Hematopoietic multipotent progenitor cell treated with erythropoietin and hydrocortisone succinate and interleukin-3 and kit ligand, for 17 days (in vitro differentiated cells): ENCODE measurements at regions not wholly inside any gene's neighbourhood (a gene's known extent, or its start where the extent isn't known, plus 50 kb on each side); places are given as distances from the start of the nearest gene placed in this dataset.

Experiments used
- DNase-seq: peaks from one replicate; pipeline ENCODE4 v3.0.0-alpha.2; 2015; ENCODE audit warnings: low spot score

DNA sequence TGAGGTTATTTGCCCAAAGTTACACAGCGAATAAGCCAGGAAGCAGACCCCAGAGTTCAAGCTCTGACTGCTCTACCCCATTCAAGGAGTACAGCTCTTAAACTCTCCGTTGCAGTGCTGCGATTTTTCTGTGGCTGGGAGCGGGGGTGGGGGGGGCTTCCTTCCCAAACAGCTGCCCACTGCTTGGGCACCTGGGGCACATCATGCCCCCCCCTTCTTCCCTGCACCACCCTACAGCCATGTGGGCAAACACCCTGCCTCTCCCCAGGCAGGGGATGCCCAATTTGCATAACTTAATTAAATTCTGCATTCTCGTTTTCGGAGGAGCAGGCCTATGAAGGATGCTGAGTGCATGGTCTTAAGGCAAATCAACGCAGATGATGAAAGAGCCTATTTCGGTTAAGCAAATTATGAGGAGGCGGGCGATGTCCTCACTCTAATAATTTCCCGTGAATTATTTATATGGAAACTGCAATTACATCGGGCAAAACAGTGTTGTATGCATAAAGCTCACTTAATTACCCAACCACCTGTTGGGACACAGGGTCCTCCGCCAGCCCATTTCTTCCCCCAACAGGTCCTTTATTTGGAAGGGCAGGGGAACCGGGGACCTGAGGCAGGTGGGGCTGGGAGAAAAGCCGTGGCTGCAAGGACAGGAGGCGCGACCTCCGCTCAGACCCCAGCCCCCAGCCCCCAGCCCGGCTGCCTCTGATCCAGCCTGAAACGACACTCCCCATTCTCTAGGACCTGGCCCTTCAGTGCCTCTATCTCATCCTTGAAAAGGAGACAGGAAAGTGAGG, 610.5 kb downstream of the BUD13 start:
- DNase-seq: no peak

DNA sequence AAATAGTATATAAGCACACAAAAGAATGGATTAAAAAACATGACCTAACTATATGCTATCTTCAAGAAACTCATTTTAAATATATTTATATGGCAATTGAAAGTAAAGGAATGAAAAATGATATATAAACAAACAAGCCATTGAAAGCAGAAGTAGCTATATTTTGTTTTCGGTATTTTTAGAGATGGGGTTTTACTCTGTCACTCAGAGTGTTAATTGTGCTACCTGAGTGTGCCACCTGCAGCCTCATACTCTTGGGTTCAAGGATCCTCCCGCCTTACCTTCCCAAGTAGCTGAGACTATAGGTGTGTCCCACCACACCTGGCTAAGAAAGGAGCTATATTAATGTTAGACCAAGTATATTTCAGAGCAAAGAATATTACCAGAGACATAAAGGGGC, 624.1 kb downstream of the BUD13 start:
- no peak for DNase-seq

DNA sequence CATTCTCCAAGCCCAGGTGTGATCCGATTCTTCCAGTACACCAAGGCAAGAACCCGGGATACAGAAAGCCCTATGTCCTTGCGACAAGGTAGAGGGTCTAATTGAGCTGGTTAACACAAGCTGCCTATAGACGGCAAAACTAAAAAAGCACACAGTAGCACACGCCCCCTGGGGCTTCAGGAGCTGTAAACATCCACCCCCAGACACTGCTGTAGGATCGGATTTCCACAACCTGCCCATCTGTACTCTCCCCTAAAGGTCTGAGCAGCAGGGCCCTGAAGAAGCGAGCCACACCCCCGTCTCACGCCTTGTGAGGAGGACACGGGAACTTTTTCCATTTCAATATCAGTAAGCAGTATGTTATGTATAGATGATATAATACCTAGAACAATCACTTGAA, 624.7 kb downstream of the BUD13 start:
- DNase-seq: no peak

DNA sequence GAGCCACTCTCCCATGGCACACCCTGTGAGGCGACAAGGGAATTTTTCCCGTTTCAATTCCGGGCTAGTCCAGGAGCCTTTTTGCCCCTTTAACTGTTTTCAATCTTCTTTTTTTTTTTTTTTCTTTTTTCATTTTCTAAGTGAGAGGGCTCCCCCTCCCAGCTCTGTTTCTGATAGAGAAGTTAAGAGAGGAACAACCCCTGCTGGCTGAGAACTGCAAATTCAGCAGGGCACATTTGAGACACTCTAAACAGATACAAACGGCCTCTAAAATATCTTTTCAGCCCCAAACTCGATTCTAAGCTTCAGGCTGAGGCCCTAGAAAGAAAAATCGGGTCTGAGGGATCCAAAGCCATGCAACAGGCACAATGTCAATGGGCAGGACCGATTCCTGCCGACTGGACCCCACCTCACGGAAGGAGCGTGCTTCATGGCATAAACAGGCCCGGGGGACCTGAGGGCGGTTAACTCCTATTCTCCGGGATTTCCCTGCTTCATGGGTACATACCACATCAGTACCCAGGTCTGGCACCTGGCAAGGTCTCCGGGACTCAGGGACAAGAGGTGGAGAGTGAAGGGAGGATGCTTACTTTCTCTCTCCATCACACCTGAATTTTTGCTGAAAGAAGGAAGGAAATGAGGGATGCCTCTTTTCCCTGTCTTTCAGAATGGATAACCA, 627.5 kb downstream of the BUD13 start:
- DNase-seq: no peak

DNA sequence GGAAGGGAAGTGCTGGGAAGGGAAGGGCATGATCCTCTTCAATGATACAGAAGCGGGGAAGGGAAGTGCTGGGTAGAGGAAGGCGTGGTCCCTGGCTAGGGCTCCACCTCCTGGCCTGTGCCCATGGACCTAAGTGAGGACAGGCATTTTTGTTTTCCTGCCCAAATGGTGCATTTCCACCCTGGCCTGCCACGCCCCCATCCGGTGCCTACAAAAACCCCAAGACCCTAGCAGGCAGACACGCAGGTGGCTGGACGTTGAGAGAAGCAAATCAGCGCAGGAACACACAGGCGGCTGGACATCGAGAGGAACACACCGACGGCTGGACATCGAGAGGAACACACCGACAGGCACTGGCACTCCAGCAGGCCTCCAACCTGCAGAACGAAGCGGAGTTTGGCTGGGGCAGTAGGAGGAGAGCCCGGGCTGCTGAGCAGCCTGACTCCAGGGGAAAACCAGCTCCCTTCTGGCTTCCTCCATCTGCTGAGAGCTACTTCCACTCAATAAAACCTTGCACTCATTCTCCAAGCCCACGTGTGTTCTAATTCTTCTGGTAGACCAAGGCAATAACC, 628.3 kb downstream of the BUD13 start:
- no peak for DNase-seq

DNA sequence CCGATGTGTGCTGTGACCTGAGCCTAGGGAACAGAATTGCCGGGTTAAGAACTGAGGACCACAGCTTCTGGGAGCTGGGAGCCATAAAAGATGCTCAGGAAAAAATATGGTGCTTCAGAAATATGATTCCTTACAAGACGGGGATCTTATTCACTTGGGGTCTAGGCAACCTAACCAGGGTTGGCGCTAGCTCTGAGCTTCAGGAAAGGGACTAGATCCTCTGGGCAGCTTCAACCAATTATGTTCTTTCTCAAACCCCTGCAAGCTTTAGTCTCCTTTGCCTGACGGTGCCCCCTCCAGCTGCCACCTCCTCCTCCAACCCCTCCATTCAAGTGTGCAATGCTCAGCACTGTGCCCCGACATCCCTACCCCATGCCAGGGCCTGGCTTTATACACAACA, 634.1 kb upstream of the CADM1 start:
- no peak for DNase-seq

DNA sequence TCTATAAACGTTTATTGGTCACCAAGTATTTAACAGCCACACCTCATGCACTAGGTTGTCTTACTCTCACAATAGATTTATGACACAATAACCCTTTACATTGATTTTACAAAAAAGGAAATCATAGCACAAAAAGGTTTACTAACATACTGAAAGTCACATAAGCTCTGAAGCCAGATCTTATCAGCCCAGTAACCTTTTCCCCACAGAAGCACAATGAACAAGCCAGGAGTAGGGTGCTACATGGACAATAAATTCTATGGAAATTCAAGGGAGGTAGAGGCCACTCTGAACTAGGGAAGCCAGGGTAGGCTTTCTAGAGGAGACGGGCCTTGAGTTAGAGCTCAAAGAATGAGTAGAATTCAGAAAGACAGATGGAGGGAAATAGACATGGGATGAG, 633.5 kb upstream of the CADM1 start:
- no peak for DNase-seq

DNA sequence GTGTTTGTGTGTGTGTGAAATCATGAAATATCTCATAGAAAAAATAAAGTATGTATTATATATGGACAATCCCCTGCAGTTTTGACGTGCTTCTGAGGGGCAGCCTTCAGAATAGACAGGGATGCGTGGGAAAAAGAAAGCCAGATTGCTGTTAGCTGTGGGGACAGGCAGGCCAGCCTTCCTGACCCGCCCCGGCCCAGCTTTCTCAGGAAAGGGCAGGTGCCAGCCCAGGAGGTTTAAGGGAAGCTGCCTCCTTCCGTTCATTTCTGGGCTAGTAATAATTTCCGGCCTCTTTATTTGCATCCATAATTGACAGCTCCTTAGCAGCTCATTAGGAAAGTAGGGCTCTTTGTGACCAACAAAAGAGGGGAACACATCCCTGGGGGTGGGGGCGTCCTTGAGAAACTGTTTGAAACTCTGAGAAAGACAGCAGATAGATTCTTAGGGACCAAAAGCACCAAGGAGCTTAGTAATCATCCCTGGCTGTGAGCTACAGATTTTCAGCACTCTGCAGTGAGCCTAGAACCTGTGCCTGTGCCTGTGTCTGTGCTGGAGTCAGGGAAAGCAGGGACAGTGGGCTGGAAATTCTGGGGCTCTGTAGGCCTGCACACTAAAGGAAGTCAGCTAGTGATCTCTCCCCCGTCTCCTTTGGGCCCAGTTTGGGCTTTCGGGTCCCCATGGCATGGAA, 632.9 kb upstream of the CADM1 start:
- DNase-seq: no peak

DNA sequence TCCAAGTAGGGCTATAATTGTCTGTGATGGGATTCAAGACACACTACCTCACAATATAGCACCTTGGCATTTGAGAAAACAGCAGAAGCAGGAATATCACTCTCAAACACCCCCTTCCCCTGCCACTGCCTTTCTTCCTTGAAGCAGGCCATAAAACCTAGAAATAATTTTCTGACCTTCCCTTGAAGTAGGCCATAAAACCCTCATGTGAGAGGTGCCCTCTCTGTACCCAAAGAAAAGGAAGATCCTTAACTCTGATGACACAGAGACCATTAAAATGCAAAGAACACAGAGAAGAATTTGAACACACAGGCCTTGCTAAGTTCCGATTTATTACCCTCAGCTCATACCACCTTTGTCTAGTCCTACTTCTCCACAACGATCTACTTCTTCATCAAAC, 631.7 kb upstream of the CADM1 start:
- DNase-seq: no peak

DNA sequence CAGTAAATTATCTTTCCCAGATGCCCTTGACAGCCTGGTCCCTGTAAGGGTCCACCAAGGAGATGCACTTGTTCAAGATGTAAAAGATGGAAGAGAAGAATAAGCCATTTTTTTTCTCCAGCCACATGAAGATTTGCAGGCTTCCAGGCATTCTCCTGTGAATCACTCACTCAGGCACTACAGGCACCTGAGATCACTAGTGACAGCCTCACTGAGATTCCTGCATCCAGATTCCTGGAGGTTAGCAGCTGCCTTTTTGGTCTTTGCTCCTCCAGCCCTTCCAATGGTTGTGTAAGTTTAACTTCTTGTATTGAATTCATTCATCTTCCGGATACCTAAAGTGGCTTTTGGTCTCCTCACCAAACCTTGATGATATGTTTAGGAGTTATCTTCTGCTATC, 630.2 kb upstream of the CADM1 start:
- no peak for DNase-seq

DNA sequence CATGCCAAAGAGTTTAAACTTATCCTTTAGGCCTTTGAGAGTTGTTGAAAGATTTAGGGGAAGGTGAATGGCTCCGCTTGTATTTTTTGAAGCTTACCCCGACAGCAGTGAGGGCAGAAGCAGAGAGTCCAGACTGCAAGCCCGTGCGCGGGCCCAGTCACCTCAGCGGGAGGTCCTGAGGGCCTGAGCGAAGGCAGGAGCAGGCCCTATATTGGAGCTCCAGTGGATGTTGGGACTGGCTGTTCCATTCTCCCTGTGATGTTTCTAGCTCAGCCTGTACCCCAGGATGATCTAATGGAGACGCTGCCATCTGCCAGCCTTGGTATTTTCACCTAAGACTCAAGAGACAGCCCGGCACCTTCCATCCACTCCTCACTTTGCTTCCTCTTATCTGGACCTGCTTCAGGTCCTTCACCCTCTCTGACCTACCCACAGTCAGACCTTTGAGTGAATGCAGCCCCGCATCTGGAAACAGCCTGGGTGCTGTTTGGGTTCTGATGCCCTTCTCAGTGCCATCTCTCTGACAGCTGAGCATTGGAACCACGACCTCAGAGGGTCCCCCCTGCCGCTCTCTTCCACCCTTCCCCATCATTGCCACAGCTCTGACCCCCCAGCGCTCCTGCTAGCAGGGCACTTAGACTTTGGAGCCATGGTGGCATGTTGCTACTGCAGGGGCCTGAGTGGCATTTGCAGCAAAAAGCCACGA, 628.2 kb upstream of the CADM1 start:
- DNase-seq: no peak

DNA sequence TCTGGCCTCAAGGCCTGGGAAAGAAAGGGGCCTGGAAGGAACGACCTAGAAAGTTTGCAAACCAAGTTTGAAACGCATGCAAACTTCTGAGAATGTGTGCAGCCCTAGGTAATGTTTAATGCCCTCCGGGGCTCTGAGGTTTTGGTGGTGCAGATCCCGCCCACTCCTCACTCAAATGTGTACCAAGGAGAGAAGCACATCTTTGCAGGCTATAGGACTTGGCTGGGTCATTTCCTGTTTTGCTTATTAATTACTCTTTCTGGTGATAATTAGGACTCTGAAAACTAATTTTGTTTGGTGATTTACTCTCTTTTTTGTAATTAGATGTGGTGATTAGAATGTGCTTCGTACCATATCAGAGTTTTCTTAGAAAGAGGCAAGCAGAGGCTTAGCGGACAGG, 625.9 kb upstream of the CADM1 start:
- DNase-seq: no peak

DNA sequence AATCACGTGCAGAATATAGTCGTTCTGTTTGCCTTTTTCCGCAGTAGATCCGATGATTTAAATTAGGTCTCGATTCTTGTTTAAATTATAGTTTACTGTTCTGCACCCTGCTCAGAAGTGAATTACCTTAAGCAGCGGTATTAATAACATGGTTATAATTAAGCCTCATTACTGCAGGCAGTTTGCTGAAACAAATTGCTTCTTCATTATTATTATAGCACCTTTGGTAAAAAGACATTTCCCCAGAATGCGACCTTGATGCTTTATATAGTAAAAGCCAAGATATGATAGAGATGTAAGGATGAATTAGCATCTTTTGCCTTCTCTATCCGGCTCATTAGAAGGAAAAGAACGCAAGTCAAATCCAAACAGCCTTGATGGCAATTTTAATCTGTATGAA, 625.2 kb upstream of the CADM1 start:
- no peak for DNase-seq

DNA sequence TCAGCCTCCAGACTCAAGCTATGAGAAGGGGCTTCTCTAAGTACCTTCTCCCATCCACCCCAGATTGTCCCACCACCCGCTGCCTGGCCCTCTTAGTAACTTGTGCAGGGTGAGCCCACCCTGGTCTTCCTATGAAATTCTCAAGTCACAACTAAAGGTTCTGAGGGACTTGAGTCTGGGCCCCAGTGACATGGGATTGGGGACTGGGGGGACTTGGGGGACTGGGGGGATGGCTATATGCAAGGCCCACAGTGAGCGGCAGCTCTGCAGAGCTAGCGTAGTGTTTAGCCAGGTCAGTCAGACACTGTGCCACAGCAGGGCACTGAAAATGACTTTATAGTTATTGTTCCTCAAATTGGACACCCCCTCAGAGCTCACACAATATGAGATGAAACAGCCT, 622.3 kb upstream of the CADM1 start:
- DNase-seq: no peak

DNA sequence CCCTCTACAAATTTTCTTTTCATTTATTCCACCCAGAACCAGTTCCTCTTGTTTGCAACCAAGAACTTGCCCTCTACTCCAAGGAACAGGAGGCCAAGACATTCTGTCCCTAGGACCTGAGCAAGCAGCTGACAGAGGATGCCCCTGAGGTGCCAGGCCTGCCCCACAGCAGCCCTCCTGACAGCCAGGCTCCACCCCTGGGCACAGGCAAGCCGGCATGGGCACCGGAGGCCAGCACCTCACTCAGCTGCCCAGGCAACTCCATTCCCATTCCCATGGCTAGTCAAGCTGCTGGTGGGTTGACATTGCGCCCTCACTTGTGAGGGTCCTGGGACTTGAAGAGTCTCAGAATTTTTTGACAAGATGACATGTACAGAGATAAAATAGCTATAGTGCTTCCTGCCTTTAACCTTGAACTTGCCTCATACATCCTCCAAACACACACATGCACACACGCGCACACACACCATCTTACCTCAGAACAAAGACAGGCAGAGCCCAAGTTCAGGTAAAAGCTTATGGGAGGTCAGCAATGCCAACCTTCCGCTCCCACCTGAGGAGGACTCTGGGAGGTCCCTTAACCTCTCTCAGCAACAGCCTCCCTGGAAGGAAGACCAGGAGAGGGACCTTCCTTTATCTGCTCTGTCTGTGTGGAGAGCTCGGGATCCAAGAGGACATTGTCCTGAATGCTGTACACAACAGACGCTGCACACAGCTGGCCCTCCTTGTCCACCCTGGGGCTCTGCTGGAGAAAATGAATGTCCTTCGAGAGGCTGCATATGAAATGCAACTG, 620.9 kb upstream of the CADM1 start:
- no peak for DNase-seq

DNA sequence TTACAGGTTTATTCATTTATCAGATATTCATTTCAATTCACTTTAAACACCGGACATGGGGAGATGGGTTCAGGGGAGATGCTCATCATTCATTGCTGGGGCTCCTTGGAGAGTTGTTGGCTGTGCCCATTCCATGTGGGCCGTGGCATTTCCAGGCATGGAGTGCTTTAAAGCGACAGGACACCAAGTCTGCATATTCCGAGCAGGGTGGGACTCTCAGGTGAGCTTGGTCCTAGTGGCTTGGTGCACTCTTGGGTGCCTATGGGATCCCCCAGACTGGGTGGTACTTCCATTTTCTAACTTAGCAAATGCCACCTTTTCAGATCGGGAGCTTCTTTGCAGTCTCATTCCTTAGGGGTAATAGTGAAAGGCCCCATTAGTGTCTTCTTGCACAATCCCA, 619.5 kb upstream of the CADM1 start:
- DNase-seq: no peak

DNA sequence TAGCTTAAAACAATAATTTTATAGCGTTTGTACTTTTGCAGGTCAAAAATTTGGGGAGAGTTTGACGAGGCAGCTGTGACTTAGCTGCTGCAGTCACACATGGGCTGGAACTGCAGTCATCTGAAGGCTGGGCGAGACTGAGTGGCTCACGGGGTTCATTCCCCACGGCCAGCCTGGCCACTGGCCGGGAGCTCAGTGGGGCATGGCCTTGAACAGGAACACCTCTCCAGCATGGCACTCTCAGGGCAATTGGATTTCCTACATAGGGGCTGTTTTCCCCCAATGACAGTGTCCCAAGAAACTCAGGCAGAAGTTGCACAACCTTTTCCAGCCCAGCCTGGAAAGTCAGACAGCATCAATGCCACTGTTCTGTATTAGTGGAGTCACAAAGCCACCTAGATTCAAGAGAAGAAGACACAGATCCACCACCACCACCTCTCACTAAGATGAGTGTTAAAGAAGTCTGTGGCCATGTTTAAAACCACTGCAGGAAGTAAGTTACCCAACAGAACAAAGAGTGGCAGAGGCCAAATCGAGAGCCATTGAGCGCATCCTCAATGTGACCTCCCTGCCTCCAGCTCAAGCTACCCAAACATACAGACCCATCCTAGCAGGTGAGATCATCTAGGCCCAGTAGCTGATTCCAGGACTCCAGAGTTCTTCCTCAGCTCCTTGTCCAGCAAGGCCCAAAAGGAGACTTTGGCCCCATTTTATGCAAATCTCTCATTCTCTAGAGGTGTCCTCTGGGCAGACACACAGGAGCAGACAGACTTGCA, 618.7 kb upstream of the CADM1 start:
- no peak for DNase-seq

DNA sequence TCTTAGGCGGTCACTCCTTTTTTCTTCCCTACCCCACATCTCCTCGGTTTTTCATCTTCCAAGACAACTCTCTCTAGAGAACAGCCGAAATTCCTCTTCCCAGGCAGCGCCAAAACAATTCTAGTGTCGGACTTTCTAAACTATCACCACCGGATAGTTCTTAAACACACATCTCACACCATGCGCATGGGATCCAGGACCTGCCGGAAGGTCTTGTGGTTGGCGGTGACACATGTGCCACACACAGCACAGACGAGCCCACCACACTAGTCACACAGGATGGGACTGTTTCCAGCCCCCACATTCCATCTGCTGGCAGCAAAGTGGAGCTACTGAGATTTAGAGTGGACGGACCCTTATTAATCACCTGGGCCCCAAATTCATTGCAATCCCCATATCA, 614.9 kb upstream of the CADM1 start:
- DNase-seq: no peak

DNA sequence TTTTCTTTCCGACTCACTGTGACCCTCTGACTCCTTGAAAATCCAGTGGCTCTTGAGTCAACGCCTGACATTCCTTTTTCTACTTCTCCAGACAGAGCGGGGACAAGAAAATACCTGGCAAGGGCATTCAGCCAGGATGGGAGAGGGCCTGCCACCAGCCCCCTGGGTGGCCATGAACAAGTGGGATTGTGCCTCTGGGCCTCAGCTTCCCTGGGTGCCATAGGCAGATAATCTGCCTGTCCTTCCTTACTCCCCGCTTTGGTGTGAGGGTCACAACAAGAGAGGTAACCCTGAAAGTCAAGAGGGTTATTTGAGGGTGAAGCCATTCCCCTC, 613.9 kb upstream of the CADM1 start:
- no peak for DNase-seq

DNA sequence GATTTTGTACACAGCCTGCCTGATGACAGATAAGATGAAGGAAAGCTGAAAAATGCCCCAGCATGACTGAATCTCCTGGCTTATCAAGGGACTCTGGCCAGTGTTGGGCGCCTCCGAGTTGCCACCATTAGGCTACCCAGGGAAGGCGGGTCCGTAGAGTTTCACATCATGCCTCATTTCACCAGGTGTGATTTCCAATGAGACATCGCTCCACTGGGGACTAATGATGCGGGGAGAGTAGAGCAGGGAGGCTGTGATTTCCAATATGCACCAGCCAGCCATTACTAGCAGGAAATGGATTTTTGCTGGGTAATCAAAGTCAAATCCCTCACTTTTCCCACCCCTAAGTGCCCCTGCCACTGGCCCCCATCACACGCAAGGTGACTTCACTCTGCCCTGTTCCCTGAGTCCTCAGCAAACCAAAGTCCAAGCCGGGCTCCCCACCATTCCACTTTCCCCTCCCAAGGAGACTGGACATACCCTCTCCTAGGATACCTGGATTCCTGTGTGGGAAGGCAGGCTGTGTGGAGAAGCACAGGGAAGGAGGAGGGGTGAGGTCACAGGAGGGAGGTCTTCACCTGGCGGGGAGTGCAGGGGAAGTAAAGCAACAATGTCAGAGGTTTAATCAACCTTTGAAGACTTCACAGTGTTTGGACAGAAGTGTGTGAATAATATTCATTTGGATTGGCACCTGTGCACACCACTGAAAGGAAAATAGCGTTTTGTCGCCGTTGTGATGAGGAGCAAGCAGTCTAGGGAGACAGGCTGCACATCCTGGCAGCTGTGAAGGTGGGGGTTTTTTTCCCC, 613.3 kb upstream of the CADM1 start:
- no peak for DNase-seq
